ENCODE measurements at regions not wholly inside any gene's neighbourhood (a gene's known extent, or its start where the extent isn't known, plus 50 kb on each side); places are given as distances from the start of the nearest gene placed in this dataset.

GRCh38 chr6:21648475-21649050 is 55.0 kb downstream of the SOX4 start:
- DNase-seq = no peak

GRCh38 chr6:21653323-21653722 is 59.8 kb downstream of the SOX4 start:
- no peak for DNase-seq

DNA sequence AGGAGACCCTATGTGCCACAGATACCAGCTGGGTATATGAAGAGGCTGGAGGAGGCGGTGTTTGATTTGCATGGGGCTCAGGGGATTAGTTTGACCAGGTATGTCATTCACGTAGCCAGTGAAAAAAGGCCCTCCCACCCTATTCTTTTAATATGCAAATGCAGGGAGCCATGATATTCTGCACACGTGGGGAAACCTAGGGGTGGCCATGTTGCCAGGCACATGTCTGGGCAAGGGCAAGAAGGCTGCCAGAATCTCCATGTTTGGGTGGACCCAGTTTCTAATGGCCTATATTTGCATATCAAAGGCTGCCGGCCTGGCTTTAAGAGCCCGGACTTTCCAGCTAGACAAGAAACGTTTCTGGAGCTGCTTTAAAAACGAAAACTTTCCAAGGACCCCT is 60.4 kb downstream of the SOX4 start:
- DNase-seq = no peak

GRCh38 chr6:21654361-21654760 is 60.8 kb downstream of the SOX4 start:
- DNase-seq = no peak

- DNase-seq = no peak
Observed at GRCh38 chr6:21663966-21664313, 70.4 kb downstream of the SOX4 start.

- no peak for DNase-seq
Observed at GRCh38 chr6:21664314-21665109, 71.0 kb downstream of the SOX4 start.

DNA sequence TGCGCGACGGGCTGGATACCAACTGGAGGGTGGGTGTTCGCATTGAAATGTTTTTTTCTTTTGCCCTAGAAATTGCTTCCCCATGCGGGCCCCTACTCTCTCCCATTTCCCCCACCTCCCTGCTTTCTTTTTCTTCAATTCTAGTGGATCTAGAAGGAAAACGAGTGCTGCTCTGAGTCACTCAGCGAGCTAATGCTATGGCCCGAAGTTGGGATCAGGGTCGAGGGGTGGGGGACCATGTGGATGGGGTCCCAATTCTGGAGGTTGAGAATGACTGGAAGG is 71.5 kb downstream of the SOX4 start:
- DNase-seq = no peak

- no peak for DNase-seq
Observed at GRCh38 chr6:21665392-21666200, 72.0 kb downstream of the SOX4 start.

DNA sequence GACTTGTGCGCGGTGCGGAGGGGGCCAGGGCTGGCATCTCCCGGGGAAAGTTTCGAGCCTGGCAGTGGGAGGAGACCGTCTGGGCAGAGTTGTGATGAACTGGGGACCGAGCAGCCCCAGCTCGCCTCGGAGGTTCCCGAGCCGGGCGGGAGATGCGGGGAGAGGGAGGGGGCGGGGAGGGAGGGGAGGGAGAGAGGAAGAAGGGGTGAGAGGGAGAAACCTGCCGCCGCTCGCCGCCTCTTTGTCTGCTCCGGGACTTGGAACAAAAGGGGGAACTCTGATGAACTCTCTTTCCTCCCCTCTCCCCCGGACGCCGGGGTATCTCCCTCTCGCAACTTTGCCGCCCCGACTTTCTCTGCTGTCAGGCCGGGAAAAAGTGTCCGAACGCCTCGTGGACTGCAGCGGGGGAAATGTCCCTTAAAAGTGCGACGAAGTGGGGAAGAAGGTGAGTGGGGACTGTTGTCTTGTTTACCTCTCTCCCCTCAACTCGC is 72.7 kb downstream of the SOX4 start:
- DNase-seq = no peak

- no peak for DNase-seq
Observed at GRCh38 chr6:21666853-21667681, 73.5 kb downstream of the SOX4 start.

DNA sequence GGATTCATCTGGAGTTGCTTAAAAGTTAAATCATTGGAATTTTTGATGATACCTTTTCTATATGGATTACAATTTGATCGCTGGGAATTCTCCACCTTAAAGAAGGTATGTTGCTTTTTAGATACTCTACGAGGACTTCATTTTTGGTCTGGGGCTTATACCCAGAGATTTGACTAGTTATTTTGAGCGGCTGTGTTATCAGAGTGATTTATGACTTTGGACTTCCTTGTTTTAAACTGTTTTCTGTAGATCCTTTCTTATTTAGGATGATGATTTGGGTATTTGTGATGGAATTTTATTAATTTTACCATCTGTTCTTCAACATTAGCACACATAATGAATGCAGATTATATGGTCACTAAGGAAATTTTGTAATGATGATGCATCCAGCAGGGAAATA is 75.2 kb downstream of the SOX4 start:
- DNase-seq = no peak

GRCh38 chr6:21676769-21677168 is 83.2 kb downstream of the SOX4 start:
- no peak for DNase-seq

DNA sequence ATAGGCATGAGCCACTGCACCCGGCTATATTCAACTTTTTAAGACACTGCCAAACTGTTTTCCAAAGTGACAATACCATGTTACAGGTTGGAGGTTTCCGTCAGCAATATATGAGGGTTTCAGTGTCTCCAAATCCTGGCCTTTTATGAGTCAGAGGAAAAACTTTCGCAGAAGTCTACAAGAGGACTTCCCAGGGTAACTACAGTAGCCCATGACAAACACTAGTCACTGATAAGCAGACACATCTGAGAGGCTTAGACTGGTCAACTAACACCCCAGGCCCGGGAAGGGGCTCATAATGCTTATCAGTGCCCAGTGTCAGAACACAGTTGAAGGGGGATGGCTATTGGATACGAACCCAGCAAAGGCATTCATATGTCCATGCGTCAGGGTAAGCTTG is 85.4 kb downstream of the SOX4 start:
- DNase-seq = no peak

DNA sequence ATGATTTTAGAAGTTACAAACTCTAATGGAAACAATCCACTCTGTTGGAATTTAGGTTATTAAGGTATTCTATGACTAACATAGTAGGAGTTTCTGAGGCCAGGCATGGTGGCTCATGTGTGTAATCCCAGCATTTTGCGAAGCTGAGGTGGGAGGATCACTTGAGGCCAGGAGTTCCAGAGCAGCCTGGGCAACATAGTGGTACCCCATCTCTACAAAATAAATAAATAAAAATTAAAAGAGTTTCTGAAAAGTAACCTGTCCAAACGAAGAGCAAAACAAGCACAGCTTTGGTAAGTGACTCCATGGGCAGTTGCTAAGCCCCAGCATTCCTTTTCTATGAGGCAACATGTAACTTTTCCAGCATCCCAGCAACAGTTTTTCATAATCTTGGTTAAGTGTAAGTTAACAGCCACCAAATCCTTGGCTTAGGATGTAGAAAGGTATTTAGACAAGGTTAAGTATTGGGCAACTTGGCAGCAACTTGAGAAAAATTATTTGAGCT is 86.3 kb downstream of the SOX4 start:
- no peak for DNase-seq

- DNase-seq = no peak
Observed at GRCh38 chr6:21680611-21681010, 87.1 kb downstream of the SOX4 start.

DNA sequence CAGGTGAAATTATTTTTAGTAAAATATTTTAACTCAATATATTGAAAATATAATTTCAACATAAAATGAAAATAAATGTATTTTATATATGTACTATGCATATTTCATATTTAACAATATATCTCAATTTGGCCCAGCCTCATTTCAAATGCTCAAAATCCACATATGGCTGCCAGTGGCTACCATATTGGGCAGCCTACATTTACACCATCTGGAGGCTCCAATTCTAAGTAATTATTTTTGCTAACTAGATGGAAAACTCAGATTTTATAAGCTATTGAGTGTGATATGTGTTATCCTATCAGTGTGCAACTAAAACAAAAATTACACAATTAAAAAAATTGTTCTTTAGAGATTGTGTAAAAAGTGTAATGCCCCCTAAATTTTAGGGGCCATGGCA is 96.9 kb downstream of the SOX4 start:
- no peak for DNase-seq

GRCh38 chr6:21691685-21692346 is 98.3 kb downstream of the SOX4 start:
- no peak for DNase-seq

DNA sequence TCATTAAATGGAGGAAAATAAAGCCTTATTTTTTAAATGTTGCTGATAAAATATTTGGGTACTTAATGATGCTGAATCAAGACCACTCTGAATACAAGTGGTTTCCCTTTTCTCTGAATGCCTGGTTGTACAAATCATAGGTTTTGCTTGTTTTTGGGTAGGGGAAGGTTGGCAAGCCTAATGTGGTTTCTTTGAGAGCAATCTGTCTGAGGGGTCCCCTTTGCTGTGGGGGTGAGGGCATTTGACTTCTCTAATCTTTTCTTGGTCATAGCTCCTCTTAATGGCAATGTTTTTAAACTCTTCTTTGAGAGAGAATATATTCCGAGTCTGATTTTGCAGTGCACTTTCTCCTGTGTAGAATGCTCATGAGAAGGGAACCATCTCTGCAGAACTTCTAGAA is 99.2 kb downstream of the SOX4 start:
- DNase-seq = no peak

- no peak for DNase-seq
Observed at GRCh38 chr6:21694168-21694567, 100.6 kb downstream of the SOX4 start.

DNA sequence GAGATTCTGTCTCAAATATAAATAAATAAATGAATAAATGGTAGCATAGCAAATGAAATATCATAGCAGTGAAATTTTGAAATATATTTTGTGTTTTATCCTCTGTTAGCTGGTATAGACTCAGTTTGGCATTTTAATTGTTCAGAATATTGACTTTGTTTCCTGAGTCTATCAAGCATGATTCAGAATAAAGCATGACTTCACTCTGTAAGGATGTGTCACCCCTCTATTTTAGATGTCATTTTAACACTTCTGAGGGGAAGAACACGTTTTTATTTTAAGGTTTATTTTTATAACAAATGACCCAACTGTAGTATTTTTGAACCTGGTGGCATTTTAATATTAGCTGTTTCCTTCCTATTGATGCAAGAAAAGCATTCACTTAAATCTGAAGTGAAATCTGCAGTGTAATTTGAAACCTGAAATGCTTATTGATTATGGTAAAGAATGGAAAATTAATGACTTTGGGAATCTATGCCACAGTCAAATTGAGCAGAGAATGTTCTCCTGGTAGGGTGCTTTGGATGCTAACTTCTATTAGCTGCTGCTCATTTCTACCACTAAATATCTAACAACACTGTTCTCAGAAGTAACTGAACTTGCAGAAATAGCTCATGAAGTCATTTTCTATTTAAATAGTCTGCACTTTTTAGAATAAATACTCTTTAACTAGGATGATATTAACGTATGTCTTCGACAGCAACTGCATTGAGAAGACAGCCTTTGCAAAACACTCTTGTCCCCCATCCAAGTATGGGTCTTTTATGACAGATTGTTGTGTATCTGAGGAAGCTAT is 114.2 kb downstream of the SOX4 start:
- no peak for DNase-seq

- no peak for DNase-seq
Observed at GRCh38 chr6:21708320-21708580, 114.7 kb downstream of the SOX4 start.

All from occipital lobe (tissue), 1 donor.